ENCODE measurements at regions not wholly inside any gene's neighbourhood (a gene's known extent, or its start where the extent isn't known, plus 50 kb on each side); places are given as distances from the start of the nearest gene placed in this dataset.
A peak's percentile ranks its signal among the peaks of the same experiment; 100 is the strongest.

DNA sequence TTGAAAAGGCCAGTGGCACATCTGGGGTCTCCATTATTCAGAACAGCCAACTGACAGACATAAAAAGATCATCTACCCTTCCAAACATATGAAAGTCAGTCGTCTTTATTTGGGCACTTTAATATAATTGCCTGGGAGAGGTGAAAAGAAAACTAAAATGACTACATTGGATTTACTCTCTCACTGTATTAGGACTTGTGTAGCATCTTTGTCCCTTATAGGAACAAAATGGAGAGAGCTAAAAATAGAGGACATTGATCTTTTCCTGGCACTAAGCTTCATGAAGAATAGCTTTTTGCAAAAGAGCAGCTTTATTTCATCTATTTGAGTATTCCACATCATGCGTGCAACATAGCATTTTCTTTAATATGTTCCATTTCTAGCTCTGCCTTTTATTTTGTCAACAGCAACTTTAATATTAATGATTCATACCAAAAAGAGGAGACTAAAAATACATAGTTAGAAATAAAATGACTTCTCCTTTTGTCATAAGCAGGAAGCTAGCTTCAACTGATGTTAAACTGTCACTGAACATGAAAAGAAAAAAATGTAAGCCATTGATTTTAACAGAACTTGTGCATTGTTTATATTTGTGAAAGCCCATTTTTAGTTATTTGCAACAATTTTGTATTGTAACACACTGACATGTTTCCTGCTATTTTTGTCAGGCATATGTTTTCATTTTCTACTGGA lies 254.6 kb downstream of the SEC23A start:
- Histone ChIP-seq H3K27ac (ENCODE audit: insufficient read depth, low read length) (no peak overlapping the region), H4K20me1 (ENCODE audit: control insufficient read depth, extremely low read depth, insufficient read depth, low read length) (no peaks in the 10 kb centered on the region), H3K9me3 (ENCODE audit: control insufficient read depth, insufficient read depth, low read depth, low read length) (no peaks in the 10 kb centered on the region), H2AFZ (ENCODE audit: low read length) (no peak overlapping the region), H3K4me2 (ENCODE audit: extremely low read depth, insufficient read depth, low read length) (no peak overlapping the region), H3K9ac (ENCODE audit: insufficient read depth, low read length) (no peak overlapping the region), H3K79me2 (ENCODE audit: control insufficient read depth, insufficient read depth, low read length) (no peaks in the 10 kb centered on the region), H3K4me3 (replicated peaks in 1 of 4; ENCODE audit: control extremely low read depth in 1 of 4, insufficient read depth in 1 of 4, low read depth in 3 of 4, low read length in 4 of 4) (no peak overlapping the region), H3K4me1 (ENCODE audit: control insufficient read depth, extremely low read depth, insufficient read depth, low read length) (no peaks in the 10 kb centered on the region), H3K36me3 (ENCODE audit: control insufficient read depth, insufficient read depth, low read length) (no peaks in the 10 kb centered on the region), H3K27me3 (ENCODE audit: control insufficient read depth, insufficient read depth, low read length) (no peaks in the 10 kb centered on the region)
- TF ChIP-seq EZH2 (IDR thresholded peaks at IDR 0.05; ENCODE audit: low read length, missing control alignments) = no peak
- TF ChIP-seq, protein P1, sequence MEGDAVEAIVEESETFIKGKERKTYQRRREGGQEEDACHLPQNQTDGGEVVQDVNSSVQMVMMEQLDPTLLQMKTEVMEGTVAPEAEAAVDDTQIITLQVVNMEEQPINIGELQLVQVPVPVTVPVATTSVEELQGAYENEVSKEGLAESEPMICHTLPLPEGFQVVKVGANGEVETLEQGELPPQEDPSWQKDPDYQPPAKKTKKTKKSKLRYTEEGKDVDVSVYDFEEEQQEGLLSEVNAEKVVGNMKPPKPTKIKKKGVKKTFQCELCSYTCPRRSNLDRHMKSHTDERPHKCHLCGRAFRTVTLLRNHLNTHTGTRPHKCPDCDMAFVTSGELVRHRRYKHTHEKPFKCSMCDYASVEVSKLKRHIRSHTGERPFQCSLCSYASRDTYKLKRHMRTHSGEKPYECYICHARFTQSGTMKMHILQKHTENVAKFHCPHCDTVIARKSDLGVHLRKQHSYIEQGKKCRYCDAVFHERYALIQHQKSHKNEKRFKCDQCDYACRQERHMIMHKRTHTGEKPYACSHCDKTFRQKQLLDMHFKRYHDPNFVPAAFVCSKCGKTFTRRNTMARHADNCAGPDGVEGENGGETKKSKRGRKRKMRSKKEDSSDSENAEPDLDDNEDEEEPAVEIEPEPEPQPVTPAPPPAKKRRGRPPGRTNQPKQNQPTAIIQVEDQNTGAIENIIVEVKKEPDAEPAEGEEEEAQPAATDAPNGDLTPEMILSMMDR (conservative IDR thresholded peaks at IDR 0.05 in 1 of 2, IDR thresholded peaks at IDR 0.05 in 1 of 2; ENCODE audit: low read depth in 1 of 2, low read length in 2 of 2) = no peak
- no peak for DNase-seq (ENCODE audit: low read depth in 2 of 2)

DNA sequence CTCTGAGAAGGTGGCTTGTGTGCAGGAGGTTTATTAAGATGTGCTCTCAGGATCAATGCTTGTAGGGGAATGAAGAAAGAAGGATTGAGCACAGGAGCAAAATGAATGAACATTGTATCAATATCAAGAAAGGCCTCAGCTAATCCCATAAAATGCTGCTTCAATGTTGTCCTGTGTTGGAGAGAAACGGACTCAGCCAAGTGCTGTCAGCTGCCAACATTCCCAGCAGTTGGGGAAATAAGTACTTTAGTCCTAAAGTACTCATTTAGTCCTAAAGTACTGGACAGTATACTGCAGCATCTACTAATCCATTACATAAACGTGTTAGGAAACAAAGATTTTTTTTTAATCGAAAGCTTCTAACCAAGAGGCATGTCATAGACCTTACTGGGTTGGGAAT lies 255.9 kb downstream of the SEC23A start:
- H3K27ac ChIP-seq (ENCODE audit: insufficient read depth, low read length) = no peak overlapping the region
- H3K27me3 ChIP-seq (ENCODE audit: control insufficient read depth, insufficient read depth, low read length) = no peaks in the 10 kb centered on the region
- TF ChIP-seq, protein P1 (conservative IDR thresholded peaks at IDR 0.05 in 1 of 2, IDR thresholded peaks at IDR 0.05 in 1 of 2; ENCODE audit: low read depth in 1 of 2, low read length in 2 of 2) = no peak
- no peak for TF ChIP-seq EZH2 (IDR thresholded peaks at IDR 0.05; ENCODE audit: low read length, missing control alignments)
- H3K9me3 ChIP-seq (ENCODE audit: control insufficient read depth, insufficient read depth, low read depth, low read length) = no peaks in the 10 kb centered on the region
- DNase-seq (ENCODE audit: low read depth in 2 of 2) = no peak
- H3K9ac ChIP-seq (ENCODE audit: insufficient read depth, low read length) = no peak overlapping the region
- no peak overlapping the region for H3K4me3 ChIP-seq (replicated peaks in 1 of 4; ENCODE audit: control extremely low read depth in 1 of 4, insufficient read depth in 1 of 4, low read depth in 3 of 4, low read length in 4 of 4)
- no peak overlapping the region for H3K4me2 ChIP-seq (ENCODE audit: extremely low read depth, insufficient read depth, low read length)
- no peaks in the 10 kb centered on the region for H3K79me2 ChIP-seq (ENCODE audit: control insufficient read depth, insufficient read depth, low read length)
- H4K20me1 ChIP-seq (ENCODE audit: control insufficient read depth, extremely low read depth, insufficient read depth, low read length) = no peaks in the 10 kb centered on the region
- H2AFZ ChIP-seq (ENCODE audit: low read length) = no peak overlapping the region
- H3K4me1 ChIP-seq (ENCODE audit: control insufficient read depth, extremely low read depth, insufficient read depth, low read length) = no peaks in the 10 kb centered on the region
- no peaks in the 10 kb centered on the region for H3K36me3 ChIP-seq (ENCODE audit: control insufficient read depth, insufficient read depth, low read length)

DNA sequence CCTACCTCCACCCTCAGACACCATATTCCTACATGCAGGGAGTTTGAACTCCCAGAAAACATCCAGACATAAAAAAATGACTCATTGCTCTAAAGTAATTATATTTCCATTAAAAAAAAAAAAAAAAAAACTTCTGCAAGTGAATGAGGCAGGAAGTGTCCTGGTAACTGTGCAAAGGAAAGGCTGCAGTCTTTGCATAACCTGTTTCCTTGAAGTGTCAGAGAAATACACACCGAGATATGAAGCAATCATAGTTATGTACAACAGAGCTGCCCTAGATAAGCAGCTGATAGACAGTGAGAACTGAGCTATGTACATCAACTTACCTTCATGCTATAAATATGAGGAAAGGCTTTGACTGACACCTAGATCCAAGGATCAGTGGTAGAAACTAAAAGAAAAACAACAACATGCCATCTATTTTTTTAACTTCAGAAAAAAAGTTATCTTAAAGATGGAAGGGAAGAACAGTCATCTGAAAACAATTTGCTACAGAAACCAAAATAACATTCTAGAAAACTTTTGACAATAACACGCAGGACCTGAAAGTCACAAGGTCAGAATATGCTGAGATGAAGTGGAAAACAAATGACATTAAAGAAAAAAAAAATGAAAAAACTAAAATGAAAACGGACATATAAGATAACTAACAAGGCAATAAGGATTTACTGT lies 263.2 kb downstream of the SEC23A start:
- H3K27me3 ChIP-seq (ENCODE audit: control insufficient read depth, insufficient read depth, low read length) = no peaks in the 10 kb centered on the region
- no peaks in the 10 kb centered on the region for H3K79me2 ChIP-seq (ENCODE audit: control insufficient read depth, insufficient read depth, low read length)
- H3K9me3 ChIP-seq (ENCODE audit: control insufficient read depth, insufficient read depth, low read depth, low read length) = no peaks in the 10 kb centered on the region
- H2AFZ ChIP-seq (ENCODE audit: low read length) = no peak overlapping the region
- no peak overlapping the region for H3K4me2 ChIP-seq (ENCODE audit: extremely low read depth, insufficient read depth, low read length)
- H3K4me1 ChIP-seq (ENCODE audit: control insufficient read depth, extremely low read depth, insufficient read depth, low read length) = no peaks in the 10 kb centered on the region
- no peak overlapping the region for H3K4me3 ChIP-seq (replicated peaks in 1 of 4; ENCODE audit: control extremely low read depth in 1 of 4, insufficient read depth in 1 of 4, low read depth in 3 of 4, low read length in 4 of 4)
- peak; percentile 2 to 20 for DNase-seq (ENCODE audit: low read depth in 2 of 2)
- no peaks in the 10 kb centered on the region for H3K36me3 ChIP-seq (ENCODE audit: control insufficient read depth, insufficient read depth, low read length)
- peaks cover 2% of the 10 kb centered on the region for H4K20me1 ChIP-seq (ENCODE audit: control insufficient read depth, extremely low read depth, insufficient read depth, low read length)
- no peak overlapping the region for H3K27ac ChIP-seq (ENCODE audit: insufficient read depth, low read length)
- no peak overlapping the region for H3K9ac ChIP-seq (ENCODE audit: insufficient read depth, low read length)
- TF ChIP-seq, protein P1 (conservative IDR thresholded peaks at IDR 0.05 in 1 of 2, IDR thresholded peaks at IDR 0.05 in 1 of 2; ENCODE audit: low read depth in 1 of 2, low read length in 2 of 2) = no peak
- TF ChIP-seq EZH2 (IDR thresholded peaks at IDR 0.05; ENCODE audit: low read length, missing control alignments) = no peak

All from fibroblast of lung (primary cell).